ENCODE measurements at regions not wholly inside any gene's neighbourhood (a gene's known extent, or its start where the extent isn't known, plus 50 kb on each side); places are given as distances from the start of the nearest gene placed in this dataset.

- TF ChIP-seq CTCF (IDR thresholded peaks at IDR 0.05; ENCODE audit: extremely low read depth, insufficient read depth, missing control alignments): no peak
- DNase-seq (ENCODE audit: low spot score): no peak
- in situ Hi-C loops (cut with MboI; ENCODE audit: low pct_unique_long_range_greater_than_20kb, low sequenced_read_pairs, unreplicated experiment): no loop called here
These were observed 180.7 kb upstream of the ZFHX3 start for GRCh38 chr16:73228649-73229048.

- no peak for TF ChIP-seq CTCF (IDR thresholded peaks at IDR 0.05; ENCODE audit: extremely low read depth, insufficient read depth, missing control alignments)
- in situ Hi-C loops (cut with MboI; ENCODE audit: low pct_unique_long_range_greater_than_20kb, low sequenced_read_pairs, unreplicated experiment): no loop called here
- DNase-seq (ENCODE audit: low spot score): no peak
These were observed 178.7 kb upstream of the ZFHX3 start for GRCh38 chr16:73226675-73227074.

GRCh38 chr16:73225983-73226382 is 178.1 kb upstream of the ZFHX3 start:
- DNase-seq (ENCODE audit: low spot score): no peak
- no peak for TF ChIP-seq CTCF (IDR thresholded peaks at IDR 0.05; ENCODE audit: extremely low read depth, insufficient read depth, missing control alignments)
- in situ Hi-C loops (cut with MboI; ENCODE audit: low pct_unique_long_range_greater_than_20kb, low sequenced_read_pairs, unreplicated experiment): no loop called here

- DNase-seq (ENCODE audit: low spot score): no peak
- in situ Hi-C loops (cut with MboI; ENCODE audit: low pct_unique_long_range_greater_than_20kb, low sequenced_read_pairs, unreplicated experiment): no loop called here
- TF ChIP-seq CTCF (IDR thresholded peaks at IDR 0.05; ENCODE audit: extremely low read depth, insufficient read depth, missing control alignments): no peak
These were observed 172.9 kb upstream of the ZFHX3 start for GRCh38 chr16:73220836-73221235.

- no peak for DNase-seq (ENCODE audit: low spot score)
- in situ Hi-C loops (cut with MboI; ENCODE audit: low pct_unique_long_range_greater_than_20kb, low sequenced_read_pairs, unreplicated experiment): no loop called here
- TF ChIP-seq CTCF (IDR thresholded peaks at IDR 0.05; ENCODE audit: extremely low read depth, insufficient read depth, missing control alignments): no peak
These were observed 171.2 kb upstream of the ZFHX3 start for GRCh38 chr16:73219176-73219575.

GRCh38 chr16:73217654-73218053 is 169.7 kb upstream of the ZFHX3 start:
- in situ Hi-C loops (cut with MboI; ENCODE audit: low pct_unique_long_range_greater_than_20kb, low sequenced_read_pairs, unreplicated experiment): no loop called here
- TF ChIP-seq CTCF (IDR thresholded peaks at IDR 0.05; ENCODE audit: extremely low read depth, insufficient read depth, missing control alignments): no peak
- DNase-seq (ENCODE audit: low spot score): no peak

- in situ Hi-C loops (cut with MboI; ENCODE audit: low pct_unique_long_range_greater_than_20kb, low sequenced_read_pairs, unreplicated experiment): no loop called here
- TF ChIP-seq CTCF (IDR thresholded peaks at IDR 0.05; ENCODE audit: extremely low read depth, insufficient read depth, missing control alignments): no peak
- DNase-seq (ENCODE audit: low spot score): no peak
These were observed 169.0 kb upstream of the ZFHX3 start for GRCh38 chr16:73216932-73217331.

All from GM13977 (cell line).